Stomach (tissue), 8 donors: ENCODE measurements at regions not wholly inside any gene's neighbourhood (a gene's known extent, or its start where the extent isn't known, plus 50 kb on each side); places are given as distances from the start of the nearest gene placed in this dataset.

Experiments used
- DNase-seq, 2 donors: peaks; one replicate each; pipeline versions ENCODE4 v3.0.0 to v3.0.0-alpha.2; 2013 to 2019
- H3K27ac ChIP-seq, 5 donors: fragments of 200-600 bp in 4 of 5; sonication (generic) in 4 of 5; one replicate each; pipeline ENCODE4 v1.5.1; 2013 to 2019; ENCODE audit warnings: mild to moderate bottlenecking in 1 of 5, moderate library complexity in 1 of 5
- H3K27me3 ChIP-seq, 3 donors: fragments of 200-600 bp; sonication (generic); one replicate each; pipeline ENCODE4 v1.5.1; 2017 to 2019; ENCODE audit warnings: mixed run types in 1 of 3
- H3K36me3 ChIP-seq, 4 donors: fragments of 200-600 bp; sonication (generic); 1 replicate in 3 of 4; 2 replicates in 1 of 4; pipeline ENCODE4 v1.5.1; 2016 to 2019
- H3K4me1 ChIP-seq, 4 donors: fragments of 200-600 bp; sonication (generic); one replicate each; pipeline ENCODE4 v1.5.1; 2016 to 2019
- H3K4me3 ChIP-seq, 4 donors: fragments of 200-600 bp; sonication (generic) in 3 of 4; one replicate each; pipeline ENCODE4 v1.5.1; 2016 to 2019; ENCODE audit warnings: mild to moderate bottlenecking in 1 of 4
- H3K9me3 ChIP-seq, 4 donors: fragments of 200-600 bp; sonication (generic); one replicate each; pipeline ENCODE4 v1.5.1; 2016 to 2019
- EP300 ChIP-seq: sonication (generic); formaldehyde crosslinking; IDR thresholded peaks from one replicate; pipeline ENCODE4 v1.6.1; 2017; ENCODE audit warnings: antibody characterized with exemption
- POLR2A ChIP-seq, 4 donors: fragments of 450-650 bp; IDR thresholded peaks; one replicate each; pipeline ENCODE4 v1.6.1; 2016; ENCODE audit warnings: antibody characterized with exemption in 4 of 4, control low read depth in 2 of 4, mild to moderate bottlenecking in 1 of 4, moderate library complexity in 1 of 4
- POLR2AphosphoS5 ChIP-seq, 3 donors: sonication (generic); formaldehyde crosslinking; IDR thresholded peaks; one replicate each; pipeline ENCODE4 v1.6.1; 2016; ENCODE audit warnings: antibody characterized with exemption in 3 of 3
- WGBS, 5 donors: extraction: QIAGEN DNeasy Blood & Tissue Kit in 3 of 5; methylation state at CpG; one replicate each; pipeline versions ENCODE4 v1.1.5 to v1.1.7; 2013 to 2018; 5-methylcytosine and 5-hydroxymethylcytosine counted together
- intact Hi-C: fragments of 100-400 bp; cut with DNase I; formaldehyde crosslinking; loops from one replicate; pipeline ENCODE4 v1.15.1; 2023; ENCODE audit warnings: low total_unique reads
- TF ChIP-seq, protein P1 (sequence below), 7 experiments: fragments of 450-650 bp in 4 of 7; fragments of 200-600 bp in 3 of 7; sonication (generic) in 3 of 7; IDR thresholded peaks; one replicate each; pipeline ENCODE4 v1.5.1; 2016 to 2019; ENCODE audit warnings: antibody characterized with exemption in 7 of 7, control low read depth in 2 of 7, mild to moderate bottlenecking in 1 of 7
- donor health status: healthy with polysubstance abuse.
- donor health status: Bipolar disorder and iron deficiency.
- donor health status: healthy.

DNA sequence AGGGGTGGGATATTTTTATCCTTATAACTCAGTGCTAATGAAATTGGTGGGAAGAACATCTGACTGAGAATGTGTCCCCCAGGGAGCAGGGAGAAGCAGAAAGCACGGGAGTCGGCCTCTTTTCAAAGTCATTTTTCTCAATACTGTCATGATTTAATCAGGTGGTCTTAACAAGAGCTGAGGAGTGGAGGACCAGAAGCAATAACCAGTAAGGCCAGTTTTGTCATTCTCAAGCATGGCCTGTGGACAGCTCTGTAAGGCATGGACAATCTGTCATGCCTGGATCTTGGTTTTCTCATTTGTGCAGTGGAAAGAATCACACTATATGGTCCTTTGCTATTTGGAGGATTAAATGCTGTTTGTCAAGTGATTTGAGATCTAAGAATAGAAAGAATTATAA lies 99.7 kb downstream of the TNFSF11 start:
- WGBS, 5 donors = 61 to 73% (median 62%) methylated on average over 2 of the region's 2 CpGs
- TF ChIP-seq POLR2A (IDR thresholded peaks at IDR 0.05) = no peak
- TF ChIP-seq, protein P1, sequence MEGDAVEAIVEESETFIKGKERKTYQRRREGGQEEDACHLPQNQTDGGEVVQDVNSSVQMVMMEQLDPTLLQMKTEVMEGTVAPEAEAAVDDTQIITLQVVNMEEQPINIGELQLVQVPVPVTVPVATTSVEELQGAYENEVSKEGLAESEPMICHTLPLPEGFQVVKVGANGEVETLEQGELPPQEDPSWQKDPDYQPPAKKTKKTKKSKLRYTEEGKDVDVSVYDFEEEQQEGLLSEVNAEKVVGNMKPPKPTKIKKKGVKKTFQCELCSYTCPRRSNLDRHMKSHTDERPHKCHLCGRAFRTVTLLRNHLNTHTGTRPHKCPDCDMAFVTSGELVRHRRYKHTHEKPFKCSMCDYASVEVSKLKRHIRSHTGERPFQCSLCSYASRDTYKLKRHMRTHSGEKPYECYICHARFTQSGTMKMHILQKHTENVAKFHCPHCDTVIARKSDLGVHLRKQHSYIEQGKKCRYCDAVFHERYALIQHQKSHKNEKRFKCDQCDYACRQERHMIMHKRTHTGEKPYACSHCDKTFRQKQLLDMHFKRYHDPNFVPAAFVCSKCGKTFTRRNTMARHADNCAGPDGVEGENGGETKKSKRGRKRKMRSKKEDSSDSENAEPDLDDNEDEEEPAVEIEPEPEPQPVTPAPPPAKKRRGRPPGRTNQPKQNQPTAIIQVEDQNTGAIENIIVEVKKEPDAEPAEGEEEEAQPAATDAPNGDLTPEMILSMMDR (IDR thresholded peaks at IDR 0.05) = no peak
- no peak for TF ChIP-seq POLR2AphosphoS5 (IDR thresholded peaks at IDR 0.05)
- TF ChIP-seq EP300 = no peak
- peaks cover 0 to 9% (median 3%) of the 10 kb centered on the region in 4 donors for H3K9me3 ChIP-seq
- no peaks in the 10 kb centered on the region for H3K4me1 ChIP-seq
- DNase-seq = no peak
- H3K36me3 ChIP-seq = no peaks in the 10 kb centered on the region
- no peak overlapping the region for H3K27ac ChIP-seq
- H3K4me3 ChIP-seq = no peak overlapping the region
- intact Hi-C loops = no loop called here
- H3K27me3 ChIP-seq = no peaks in the 10 kb centered on the region

DNA sequence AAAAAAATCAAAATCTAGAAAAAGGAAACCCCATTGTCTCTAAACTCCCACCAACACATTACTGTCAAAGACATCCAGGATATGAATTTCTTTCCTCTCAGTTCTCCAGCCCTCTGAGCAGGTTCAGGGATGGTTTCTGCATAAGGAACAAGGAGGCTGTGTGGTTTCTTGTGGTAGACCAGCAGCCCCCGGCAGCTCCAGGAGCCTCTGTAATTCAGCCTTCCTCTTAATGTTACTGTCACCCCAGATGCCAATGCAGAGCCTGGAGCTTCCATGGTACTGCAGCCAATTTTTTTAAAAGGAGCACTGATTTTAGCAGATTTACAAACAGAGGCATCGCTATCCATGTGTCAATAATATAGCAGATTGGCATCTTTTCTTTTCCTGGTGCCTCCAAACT lies 100.6 kb upstream of the FAM216B start:
- Histone ChIP-seq H3K27me3 (no peaks in the 10 kb centered on the region), H3K36me3 (no peaks in the 10 kb centered on the region), H3K27ac (no peak overlapping the region), H3K9me3 (no peaks in the 10 kb centered on the region), H3K4me3 (no peak overlapping the region), H3K4me1 (no peaks in the 10 kb centered on the region)
- no peak for DNase-seq
- TF ChIP-seq EP300 (no peak), POLR2AphosphoS5 (IDR thresholded peaks at IDR 0.05) (no peak), POLR2A (IDR thresholded peaks at IDR 0.05) (no peak)
- TF ChIP-seq, protein P1 (IDR thresholded peaks at IDR 0.05) = no peak
- intact Hi-C loops = no loop called here
- WGBS, 5 donors = 38 to 62% (median 44%) methylated on average over 2 of the region's 2 CpGs

DNA sequence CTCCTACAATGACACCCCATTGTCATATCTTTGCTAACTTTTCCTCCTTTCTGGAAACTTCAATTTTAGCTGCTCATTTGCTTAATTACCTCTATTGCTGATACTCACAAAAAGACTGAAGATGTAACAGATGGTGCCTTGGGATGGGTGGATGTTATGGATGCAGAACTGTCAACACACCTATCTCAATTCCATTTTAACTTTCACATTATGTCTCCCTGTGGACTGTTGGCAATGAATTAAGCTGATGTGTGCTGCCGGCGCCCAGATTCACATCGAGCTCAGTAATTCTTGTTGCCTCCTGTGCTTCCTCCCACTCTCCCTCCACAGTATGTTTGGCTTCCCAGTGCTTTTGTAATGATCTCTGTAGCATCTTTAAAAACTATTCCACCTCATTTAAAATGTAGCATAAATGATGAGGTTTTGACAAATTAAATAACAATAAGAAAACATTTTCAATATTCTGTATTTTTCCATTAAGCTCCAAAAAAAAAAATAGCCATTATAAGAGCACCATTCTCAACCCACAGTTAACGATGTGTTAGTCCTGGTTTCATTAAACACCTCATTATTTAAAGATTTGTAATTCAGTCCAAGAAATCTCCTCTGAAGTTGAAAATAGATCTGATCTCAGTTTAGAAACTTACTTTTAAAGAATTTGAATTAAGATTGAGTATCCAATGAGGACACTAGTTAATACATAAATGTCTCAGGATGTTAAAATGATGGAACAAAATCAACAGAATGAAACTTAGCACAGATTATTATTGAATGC lies 99.9 kb upstream of the FAM216B start:
- Histone ChIP-seq H3K27ac (no peak overlapping the region), H3K4me3 (no peak overlapping the region), H3K27me3 (no peaks in the 10 kb centered on the region), H3K36me3 (no peaks in the 10 kb centered on the region), H3K9me3 (no peaks in the 10 kb centered on the region), H3K4me1 (no peaks in the 10 kb centered on the region)
- TF ChIP-seq POLR2AphosphoS5 (IDR thresholded peaks at IDR 0.05) = no peak
- no peak for TF ChIP-seq POLR2A (IDR thresholded peaks at IDR 0.05)
- TF ChIP-seq EP300 = no peak
- TF ChIP-seq, protein P1 (IDR thresholded peaks at IDR 0.05) = no peak
- WGBS, 5 donors = 88 to 93% (median 91%) methylated on average over 4 of the region's 4 CpGs
- DNase-seq = no peak
- intact Hi-C loops = no loop called here

DNA sequence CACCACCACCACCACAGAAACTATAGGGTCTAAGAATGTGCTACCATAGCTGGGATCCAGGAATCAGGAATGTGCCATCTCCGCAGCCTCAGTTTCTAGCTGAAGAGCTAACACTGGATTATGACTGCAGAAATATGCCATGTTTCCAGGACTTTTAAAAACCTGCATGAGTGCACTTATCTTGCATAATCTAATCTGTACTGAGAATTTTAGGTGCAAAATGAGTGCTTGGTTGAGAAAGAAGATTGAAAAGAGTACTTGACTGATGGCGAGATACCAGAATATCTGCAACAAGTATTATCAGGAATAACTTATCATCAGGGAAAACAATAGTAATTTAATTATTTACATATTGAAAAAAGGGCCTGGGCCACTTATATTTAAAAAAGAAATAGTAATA lies 97.2 kb upstream of the FAM216B start:
- intact Hi-C loops = no loop called here
- DNase-seq = no peak
- Histone ChIP-seq H3K27ac (no peak overlapping the region), H3K9me3 (peaks cover 0 to 5% (median 0%) of the 10 kb centered on the region in 4 donors), H3K36me3 (no peaks in the 10 kb centered on the region), H3K27me3 (no peaks in the 10 kb centered on the region), H3K4me1 (no peaks in the 10 kb centered on the region), H3K4me3 (no peak overlapping the region)
- 28 to 64% (median 53%) methylated on average over 2 of the region's 2 CpGs for WGBS, 5 donors
- TF ChIP-seq EP300 (no peak), POLR2A (IDR thresholded peaks at IDR 0.05) (no peak), POLR2AphosphoS5 (IDR thresholded peaks at IDR 0.05) (no peak)
- TF ChIP-seq, protein P1 (IDR thresholded peaks at IDR 0.05) = no peak
